PC-9 (cell line): ENCODE measurements at regions not wholly inside any gene's neighbourhood (a gene's known extent, or its start where the extent isn't known, plus 50 kb on each side); places are given as distances from the start of the nearest gene placed in this dataset.

Experiments used
- BruUV-seq: library from RNA; stranded (reverse); fragments of 400-500 nt; replicated peaks from 2 replicates; lab custom pipeline; 2021; lab: Mats Ljungman, UMichigan
- CTCF ChIA-PET: fragments of 300-600 bp; sonication (Branson Sonifier 250); formaldehyde crosslinking; loops from one replicate; lab custom pipeline; 2022; ENCODE audit warnings: antibody characterized with exemption; lab: Charles Lee
- POLR2A ChIA-PET: fragments of 300-600 bp; sonication (Branson Sonifier 250); formaldehyde crosslinking; loops from one replicate; lab custom pipeline; 2022; ENCODE audit warnings: antibody characterized with exemption; ENCODE audit not compliant: unreplicated experiment; lab: Charles Lee
- DNase-seq, 2 experiments: peaks; one replicate each; pipeline versions ENCODE4 v3.0.0 to v3.0.0-alpha.2; 2015 to 2022; ENCODE audit warnings: mixed read lengths in 1 of 2
- H2AFZ ChIP-seq: fragments of 200-600 bp; sonication (generic); 2 replicates; pipeline ENCODE4 v1.8.1; 2017; ENCODE audit warnings: antibody characterized with exemption
- H3F3A ChIP-seq: fragments of 200-600 bp; sonication (generic); 2 replicates; pipeline ENCODE4 v1.8.1; 2017; ENCODE audit warnings: antibody characterized with exemption, mild to moderate bottlenecking, low read depth; ENCODE audit not compliant: insufficient read depth
- H3K27ac ChIP-seq: fragments of 200-600 bp; sonication (generic); 2 replicates; pipeline ENCODE4 v1.6.1; 2016; ENCODE audit warnings: mixed run types
- H3K27me3 ChIP-seq: fragments of 200-600 bp; sonication (generic); 2 replicates; pipeline ENCODE4 v1.6.1; 2016; ENCODE audit warnings: low read depth, mixed run types; ENCODE audit not compliant: insufficient read depth
- H3K36me3 ChIP-seq: fragments of 200-600 bp; sonication (generic); 2 replicates; pipeline ENCODE4 v1.6.1; 2016; ENCODE audit warnings: low read depth, mixed run types
- H3K4me1 ChIP-seq: fragments of 200-600 bp; sonication (generic); replicated peaks from 2 replicates; pipeline ENCODE4 v1.6.1; 2016; ENCODE audit warnings: mixed run types; ENCODE audit not compliant: insufficient read depth
- H3K4me2 ChIP-seq: fragments of 200-600 bp; sonication (generic); 2 replicates; pipeline ENCODE4 v1.6.1; 2017; ENCODE audit warnings: mixed run types
- H3K4me3 ChIP-seq: fragments of 200-600 bp; sonication (generic); 2 replicates; pipeline ENCODE4 v1.6.1; 2016; ENCODE audit warnings: mixed run types
- H3K79me2 ChIP-seq: fragments of 200-600 bp; sonication (generic); 2 replicates; pipeline ENCODE4 v1.6.1; 2017; ENCODE audit warnings: low read depth, mixed run types
- H3K9me2 ChIP-seq: fragments of 200-600 bp; sonication (generic); 2 replicates; pipeline ENCODE4 v1.8.1; 2017; ENCODE audit warnings: mild to moderate bottlenecking; ENCODE audit not compliant: insufficient read depth
- H3K9me3 ChIP-seq: fragments of 200-600 bp; sonication (generic); 2 replicates; pipeline ENCODE4 v1.8.1; 2016; ENCODE audit warnings: low read depth; ENCODE audit not compliant: insufficient read depth
- H4K20me1 ChIP-seq: fragments of 200-600 bp; sonication (generic); 2 replicates; pipeline ENCODE4 v1.8.1; 2017; ENCODE audit not compliant: insufficient read depth
- EZH2 ChIP-seq: fragments of 200-600 bp; sonication (generic); IDR thresholded peaks from 2 replicates; pipeline ENCODE4 v1.8.0; 2017; ENCODE audit warnings: antibody characterized with exemption, low read depth
- intact Hi-C: fragments of 100-400 bp; cut with micrococcal nuclease; formaldehyde crosslinking; loops from one replicate; pipeline ENCODE4 v1.10.0; 2022; ENCODE audit not compliant: unreplicated experiment
- TF ChIP-seq, protein P1 (sequence below): fragments of 200-600 bp; sonication (generic); conservative IDR thresholded peaks from 2 replicates; pipeline ENCODE4 v1.6.1; 2017; ENCODE audit warnings: mixed run types, antibody characterized with exemption, mild to moderate bottlenecking, moderate library complexity

DNA sequence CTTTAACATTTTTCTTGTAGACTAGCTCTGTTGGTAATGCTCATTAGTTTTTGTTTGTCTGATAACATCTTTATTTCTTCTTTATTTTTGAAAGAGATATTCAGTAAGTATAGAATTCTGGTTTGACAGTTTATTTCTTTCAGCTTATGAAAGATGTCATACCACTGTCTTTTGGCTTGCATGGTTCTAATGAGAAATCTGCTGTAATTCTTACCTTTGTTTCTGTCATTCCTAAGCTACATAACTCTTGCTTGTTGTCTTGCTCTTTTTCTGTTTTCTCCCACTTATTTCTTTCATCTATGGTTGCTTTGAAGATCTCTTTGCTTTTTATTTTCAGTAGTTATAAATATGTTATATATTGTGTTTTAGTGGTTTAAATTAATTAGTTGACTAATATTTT, 87.2 kb upstream of the PEX5L start:
- H3F3A ChIP-seq, result no peaks in the 10 kb centered on the region
- no peak overlapping the region for H3K27ac ChIP-seq
- peaks cover 2% of the 10 kb centered on the region; the same call in 1 of the 2 replicates for H3K9me3 ChIP-seq
- ChIA-PET POLR2A (no interaction called here), CTCF (no interaction called here)
- no peaks in the 10 kb centered on the region for H4K20me1 ChIP-seq
- H3K4me1 ChIP-seq, result no peaks in the 10 kb centered on the region
- H3K27me3 ChIP-seq, result no peaks in the 10 kb centered on the region
- no peaks in the 10 kb centered on the region for H3K36me3 ChIP-seq
- no TSS peak for BruUV-seq
- H3K4me2 ChIP-seq, result no peak overlapping the region
- intact Hi-C loops, result no loop called here
- no peaks in the 10 kb centered on the region for H3K9me2 ChIP-seq
- no peak overlapping the region for H3K4me3 ChIP-seq
- H3K79me2 ChIP-seq, result no peaks in the 10 kb centered on the region
- TF ChIP-seq, protein P1, sequence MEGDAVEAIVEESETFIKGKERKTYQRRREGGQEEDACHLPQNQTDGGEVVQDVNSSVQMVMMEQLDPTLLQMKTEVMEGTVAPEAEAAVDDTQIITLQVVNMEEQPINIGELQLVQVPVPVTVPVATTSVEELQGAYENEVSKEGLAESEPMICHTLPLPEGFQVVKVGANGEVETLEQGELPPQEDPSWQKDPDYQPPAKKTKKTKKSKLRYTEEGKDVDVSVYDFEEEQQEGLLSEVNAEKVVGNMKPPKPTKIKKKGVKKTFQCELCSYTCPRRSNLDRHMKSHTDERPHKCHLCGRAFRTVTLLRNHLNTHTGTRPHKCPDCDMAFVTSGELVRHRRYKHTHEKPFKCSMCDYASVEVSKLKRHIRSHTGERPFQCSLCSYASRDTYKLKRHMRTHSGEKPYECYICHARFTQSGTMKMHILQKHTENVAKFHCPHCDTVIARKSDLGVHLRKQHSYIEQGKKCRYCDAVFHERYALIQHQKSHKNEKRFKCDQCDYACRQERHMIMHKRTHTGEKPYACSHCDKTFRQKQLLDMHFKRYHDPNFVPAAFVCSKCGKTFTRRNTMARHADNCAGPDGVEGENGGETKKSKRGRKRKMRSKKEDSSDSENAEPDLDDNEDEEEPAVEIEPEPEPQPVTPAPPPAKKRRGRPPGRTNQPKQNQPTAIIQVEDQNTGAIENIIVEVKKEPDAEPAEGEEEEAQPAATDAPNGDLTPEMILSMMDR, result no peak
- no peak for TF ChIP-seq EZH2
- H2AFZ ChIP-seq, result no peak overlapping the region
- no peak for DNase-seq

DNA sequence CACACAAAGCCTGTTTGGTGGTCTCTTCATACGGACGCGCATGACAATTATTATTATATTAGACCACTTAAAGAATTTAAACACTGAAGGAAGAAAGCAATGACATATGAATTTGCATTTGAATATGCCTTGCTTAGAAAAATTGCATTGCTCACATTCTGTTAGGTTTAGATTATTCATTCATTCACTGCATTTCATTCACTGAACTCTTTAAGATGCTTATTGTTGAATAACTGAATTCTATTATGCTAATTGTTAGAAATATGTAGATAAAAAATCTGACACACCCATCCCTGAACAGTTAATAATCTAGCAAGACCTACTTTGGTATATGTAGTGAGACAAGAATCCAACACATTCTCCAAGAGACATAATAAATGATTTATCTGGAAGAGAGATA, 94.4 kb upstream of the PEX5L start:
- Histone ChIP-seq H3K27me3 (no peaks in the 10 kb centered on the region), H3K36me3 (no peaks in the 10 kb centered on the region), H3K27ac (no peak overlapping the region), H3K79me2 (no peaks in the 10 kb centered on the region), H3K4me1 (no peaks in the 10 kb centered on the region), H3K9me2 (no peaks in the 10 kb centered on the region), H2AFZ (no peak overlapping the region), H4K20me1 (no peaks in the 10 kb centered on the region), H3K4me3 (no peak overlapping the region), H3K4me2 (no peak overlapping the region), H3F3A (no peaks in the 10 kb centered on the region), H3K9me3 (no peaks in the 10 kb centered on the region; the same call in 1 of the 2 replicates)
- DNase-seq, result peak in 1 of 2 experiments; percentile 10
- no peak for TF ChIP-seq EZH2
- TF ChIP-seq, protein P1, result no peak
- CTCF ChIA-PET, result no interaction called here
- intact Hi-C loops, result no loop called here
- BruUV-seq, result no TSS peak
- POLR2A ChIA-PET, result no interaction called here

DNA sequence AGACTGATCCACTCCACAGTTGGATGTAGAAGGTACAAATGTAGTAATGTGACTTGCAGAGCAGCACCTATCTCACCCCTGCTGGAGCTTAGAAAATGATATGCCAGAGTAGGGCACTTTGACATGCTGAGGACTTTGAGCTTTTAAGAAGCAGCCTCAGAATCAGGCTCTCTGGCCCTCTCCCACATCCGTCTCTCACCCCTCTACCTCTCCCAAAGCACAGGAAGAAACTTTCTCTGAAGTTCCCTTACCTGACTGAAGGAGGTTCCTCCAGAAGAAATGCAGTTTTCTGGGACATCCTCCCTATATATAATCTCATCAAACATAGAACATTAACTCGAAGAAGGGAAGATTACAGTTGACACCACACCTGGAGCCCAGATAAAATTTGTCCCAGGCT, 98.4 kb upstream of the PEX5L start:
- no peaks in the 10 kb centered on the region for H3K9me2 ChIP-seq
- peaks cover 3% of the 10 kb centered on the region; the same call in 1 of the 2 replicates for H3K9me3 ChIP-seq
- H3K79me2 ChIP-seq, result no peaks in the 10 kb centered on the region
- POLR2A ChIA-PET, result no interaction called here
- no peaks in the 10 kb centered on the region for H3K27me3 ChIP-seq
- no peaks in the 10 kb centered on the region for H3F3A ChIP-seq
- TF ChIP-seq, protein P1, result no peak
- TF ChIP-seq EZH2, result no peak
- no peak overlapping the region for H3K4me3 ChIP-seq
- CTCF ChIA-PET, result no interaction called here
- DNase-seq, result no peak
- no peak overlapping the region for H2AFZ ChIP-seq
- H3K27ac ChIP-seq, result no peak overlapping the region
- intact Hi-C loops, result no loop called here
- no peaks in the 10 kb centered on the region for H3K4me1 ChIP-seq
- H4K20me1 ChIP-seq, result no peaks in the 10 kb centered on the region
- no TSS peak for BruUV-seq
- H3K36me3 ChIP-seq, result no peaks in the 10 kb centered on the region
- H3K4me2 ChIP-seq, result no peak overlapping the region
